ENCODE measurements at regions not wholly inside any gene's neighbourhood (a gene's known extent, or its start where the extent isn't known, plus 50 kb on each side); places are given as distances from the start of the nearest gene placed in this dataset.

DNA sequence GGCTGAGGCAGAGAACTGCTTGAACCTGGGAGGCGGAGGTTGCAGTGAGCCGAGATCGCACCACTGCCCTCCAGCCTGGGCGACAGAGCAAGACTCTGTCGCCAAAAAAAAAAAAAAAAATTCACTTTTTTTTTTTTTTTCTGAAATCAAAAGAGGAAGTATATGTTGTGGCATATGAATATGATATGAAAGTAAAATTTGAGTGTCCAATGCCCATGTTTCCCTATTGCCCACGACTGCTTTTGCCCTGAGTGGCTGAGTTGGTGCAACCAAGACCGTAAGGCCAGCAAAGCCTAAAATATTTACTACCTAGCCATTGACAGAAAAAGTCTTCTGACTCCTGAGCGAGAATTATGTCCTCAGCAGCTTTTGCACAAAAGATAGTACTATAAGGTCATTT lies 101.7 kb upstream of the PARP11 start:
- no peak for TF ChIP-seq CEBPB (IDR thresholded peaks at IDR 0.05)

DNA sequence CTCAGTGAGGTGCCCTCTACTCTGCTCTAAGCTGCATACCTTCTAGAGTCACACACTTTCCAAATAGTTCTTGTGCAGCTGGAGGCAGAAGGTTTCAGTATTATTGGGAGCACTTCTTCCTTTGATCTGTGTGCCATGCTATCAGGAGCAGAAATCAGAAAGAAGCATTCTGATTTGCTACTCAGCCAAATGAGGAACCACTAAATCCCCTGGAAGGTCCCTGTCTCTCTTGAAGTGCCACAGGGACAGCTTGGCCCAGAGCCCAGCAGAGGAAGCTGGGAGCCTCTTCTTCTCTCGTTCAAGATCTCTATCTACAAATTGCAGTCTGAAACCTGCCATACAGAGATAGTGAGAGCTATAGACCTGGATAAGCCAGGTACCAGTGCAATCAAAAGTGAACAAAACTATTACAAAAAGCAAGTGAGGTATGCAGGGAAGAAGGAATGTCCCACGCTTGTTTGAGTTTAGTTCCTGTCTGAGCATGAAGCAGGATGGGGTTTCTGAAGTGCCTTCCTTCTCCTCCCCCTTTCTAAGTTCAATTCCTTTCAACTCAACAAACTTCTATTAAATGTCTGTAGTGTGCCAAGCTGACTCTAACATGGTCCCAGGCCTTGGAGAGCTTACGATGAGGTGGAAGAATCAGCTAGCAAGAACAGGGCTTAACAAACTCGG lies 100.9 kb upstream of the PARP11 start:
- TF ChIP-seq TAF1 (IDR thresholded peaks at IDR 0.05; ENCODE audit: low read depth), result no peak
- TF ChIP-seq EGR1 (IDR thresholded peaks at IDR 0.05), result no peak
- TF ChIP-seq, protein P1, sequence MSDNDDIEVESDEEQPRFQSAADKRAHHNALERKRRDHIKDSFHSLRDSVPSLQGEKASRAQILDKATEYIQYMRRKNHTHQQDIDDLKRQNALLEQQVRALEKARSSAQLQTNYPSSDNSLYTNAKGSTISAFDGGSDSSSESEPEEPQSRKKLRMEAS (IDR thresholded peaks at IDR 0.05), result no peak
- no peak for TF ChIP-seq RAD21 (IDR thresholded peaks at IDR 0.05; ENCODE audit: low read depth)
- TF ChIP-seq, protein P2, sequence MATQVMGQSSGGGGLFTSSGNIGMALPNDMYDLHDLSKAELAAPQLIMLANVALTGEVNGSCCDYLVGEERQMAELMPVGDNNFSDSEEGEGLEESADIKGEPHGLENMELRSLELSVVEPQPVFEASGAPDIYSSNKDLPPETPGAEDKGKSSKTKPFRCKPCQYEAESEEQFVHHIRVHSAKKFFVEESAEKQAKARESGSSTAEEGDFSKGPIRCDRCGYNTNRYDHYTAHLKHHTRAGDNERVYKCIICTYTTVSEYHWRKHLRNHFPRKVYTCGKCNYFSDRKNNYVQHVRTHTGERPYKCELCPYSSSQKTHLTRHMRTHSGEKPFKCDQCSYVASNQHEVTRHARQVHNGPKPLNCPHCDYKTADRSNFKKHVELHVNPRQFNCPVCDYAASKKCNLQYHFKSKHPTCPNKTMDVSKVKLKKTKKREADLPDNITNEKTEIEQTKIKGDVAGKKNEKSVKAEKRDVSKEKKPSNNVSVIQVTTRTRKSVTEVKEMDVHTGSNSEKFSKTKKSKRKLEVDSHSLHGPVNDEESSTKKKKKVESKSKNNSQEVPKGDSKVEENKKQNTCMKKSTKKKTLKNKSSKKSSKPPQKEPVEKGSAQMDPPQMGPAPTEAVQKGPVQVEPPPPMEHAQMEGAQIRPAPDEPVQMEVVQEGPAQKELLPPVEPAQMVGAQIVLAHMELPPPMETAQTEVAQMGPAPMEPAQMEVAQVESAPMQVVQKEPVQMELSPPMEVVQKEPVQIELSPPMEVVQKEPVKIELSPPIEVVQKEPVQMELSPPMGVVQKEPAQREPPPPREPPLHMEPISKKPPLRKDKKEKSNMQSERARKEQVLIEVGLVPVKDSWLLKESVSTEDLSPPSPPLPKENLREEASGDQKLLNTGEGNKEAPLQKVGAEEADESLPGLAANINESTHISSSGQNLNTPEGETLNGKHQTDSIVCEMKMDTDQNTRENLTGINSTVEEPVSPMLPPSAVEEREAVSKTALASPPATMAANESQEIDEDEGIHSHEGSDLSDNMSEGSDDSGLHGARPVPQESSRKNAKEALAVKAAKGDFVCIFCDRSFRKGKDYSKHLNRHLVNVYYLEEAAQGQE (IDR thresholded peaks at IDR 0.05; ENCODE audit: low read depth), result no peak
- TF ChIP-seq CEBPB (IDR thresholded peaks at IDR 0.05), result no peak
- no peak for TF ChIP-seq TCF12 (IDR thresholded peaks at IDR 0.05; ENCODE audit: low read depth)
- TF ChIP-seq YY1 (IDR thresholded peaks at IDR 0.05; ENCODE audit: low read depth), result no peak
- TF ChIP-seq ZBTB7A (IDR thresholded peaks at IDR 0.05; ENCODE audit: low read depth), result no peak
- TF ChIP-seq, protein P3, sequence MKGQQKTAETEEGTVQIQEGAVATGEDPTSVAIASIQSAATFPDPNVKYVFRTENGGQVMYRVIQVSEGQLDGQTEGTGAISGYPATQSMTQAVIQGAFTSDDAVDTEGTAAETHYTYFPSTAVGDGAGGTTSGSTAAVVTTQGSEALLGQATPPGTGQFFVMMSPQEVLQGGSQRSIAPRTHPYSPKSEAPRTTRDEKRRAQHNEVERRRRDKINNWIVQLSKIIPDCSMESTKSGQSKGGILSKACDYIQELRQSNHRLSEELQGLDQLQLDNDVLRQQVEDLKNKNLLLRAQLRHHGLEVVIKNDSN (IDR thresholded peaks at IDR 0.05), result no peak

DNA sequence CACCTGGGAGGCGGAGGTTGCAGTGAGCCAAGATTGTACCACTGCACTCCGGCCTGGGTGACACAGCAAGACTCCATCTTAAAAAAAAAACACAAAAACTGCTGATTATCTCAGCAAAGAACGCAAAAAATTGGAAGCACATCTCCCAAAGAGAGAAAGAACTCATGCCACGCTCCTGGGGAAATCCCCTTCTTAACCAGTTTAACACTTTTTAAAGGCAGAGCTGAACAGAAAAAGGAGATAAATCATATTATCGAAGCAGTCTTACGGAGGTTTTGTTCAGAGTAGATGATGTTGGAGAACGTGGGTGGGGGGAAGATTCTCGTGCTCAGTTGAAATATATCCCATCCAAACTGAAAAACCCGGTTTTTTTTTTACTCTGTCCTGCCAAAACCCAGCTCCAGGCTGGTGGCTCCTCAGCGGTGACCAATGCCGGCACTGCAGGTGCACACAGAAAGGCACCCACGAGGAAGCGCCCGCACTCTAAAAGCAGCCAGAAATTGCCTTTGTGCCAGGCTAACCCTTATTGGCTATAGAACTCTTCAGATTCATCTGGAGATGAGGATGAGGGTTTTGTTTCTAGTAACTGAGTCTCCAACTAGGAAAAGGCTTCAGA lies 100.2 kb upstream of the PARP11 start:
- TF ChIP-seq, protein P1 (IDR thresholded peaks at IDR 0.05), result no peak
- TF ChIP-seq EGR1 (IDR thresholded peaks at IDR 0.05) (no peak), TCF12 (IDR thresholded peaks at IDR 0.05; ENCODE audit: low read depth) (no peak), YY1 (IDR thresholded peaks at IDR 0.05; ENCODE audit: low read depth) (no peak), NFIC (IDR thresholded peaks at IDR 0.05) (no peak), TAF1 (IDR thresholded peaks at IDR 0.05; ENCODE audit: low read depth) (no peak), RAD21 (IDR thresholded peaks at IDR 0.05; ENCODE audit: low read depth) (no peak), ZBTB7A (IDR thresholded peaks at IDR 0.05; ENCODE audit: low read depth) (no peak), CREB1 (IDR thresholded peaks at IDR 0.05; ENCODE audit: low read depth) (no peak), EP300 (IDR thresholded peaks at IDR 0.05; ENCODE audit: borderline replicate concordance) (no peak), TEAD4 (IDR thresholded peaks at IDR 0.05) (no peak), FOXM1 (IDR thresholded peaks at IDR 0.05; ENCODE audit: borderline replicate concordance, low read depth) (no peak), CEBPB (IDR thresholded peaks at IDR 0.05) (no peak)
- TF ChIP-seq, protein P2 (IDR thresholded peaks at IDR 0.05; ENCODE audit: low read depth), result no peak
- TF ChIP-seq, protein P3 (IDR thresholded peaks at IDR 0.05), result no peak

DNA sequence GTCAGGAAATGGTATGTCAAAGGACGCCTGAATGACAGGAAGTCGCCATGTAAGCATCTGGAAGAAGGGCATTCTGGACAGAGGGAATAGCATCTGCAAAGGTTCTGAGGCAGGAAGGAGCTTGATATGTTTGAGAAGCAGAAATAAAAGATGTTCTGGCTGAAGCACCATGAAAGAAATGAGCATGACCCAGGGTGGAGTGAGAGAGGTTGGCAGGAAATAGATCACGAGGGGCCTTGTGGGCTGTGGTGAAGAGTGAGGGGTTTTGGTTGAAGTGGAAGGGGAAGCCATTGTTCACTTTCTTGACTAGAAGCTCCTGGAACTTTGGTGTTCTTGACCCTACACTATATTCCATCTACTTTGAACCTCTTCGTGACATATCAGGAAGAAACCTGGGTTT lies 99.4 kb upstream of the PARP11 start:
- TF ChIP-seq EGR1 (IDR thresholded peaks at IDR 0.05), result no peak
- TF ChIP-seq ZBTB7A (IDR thresholded peaks at IDR 0.05; ENCODE audit: low read depth), result no peak
- TF ChIP-seq, protein P1 (IDR thresholded peaks at IDR 0.05), result no peak
- no peak for TF ChIP-seq TEAD4 (IDR thresholded peaks at IDR 0.05)
- TF ChIP-seq FOXM1 (IDR thresholded peaks at IDR 0.05; ENCODE audit: borderline replicate concordance, low read depth), result no peak
- TF ChIP-seq, protein P2 (IDR thresholded peaks at IDR 0.05; ENCODE audit: low read depth), result no peak
- no peak for TF ChIP-seq TCF12 (IDR thresholded peaks at IDR 0.05; ENCODE audit: low read depth)
- TF ChIP-seq EP300 (IDR thresholded peaks at IDR 0.05; ENCODE audit: borderline replicate concordance), result no peak
- no peak for TF ChIP-seq NFIC (IDR thresholded peaks at IDR 0.05)
- no peak for TF ChIP-seq YY1 (IDR thresholded peaks at IDR 0.05; ENCODE audit: low read depth)
- TF ChIP-seq RAD21 (IDR thresholded peaks at IDR 0.05; ENCODE audit: low read depth), result no peak
- TF ChIP-seq TAF1 (IDR thresholded peaks at IDR 0.05; ENCODE audit: low read depth), result no peak
- no peak for TF ChIP-seq CREB1 (IDR thresholded peaks at IDR 0.05; ENCODE audit: low read depth)
- TF ChIP-seq, protein P3 (IDR thresholded peaks at IDR 0.05), result no peak
- TF ChIP-seq CEBPB (IDR thresholded peaks at IDR 0.05), result no peak
